ENCODE measurements at regions not wholly inside any gene's neighbourhood (a gene's known extent, or its start where the extent isn't known, plus 50 kb on each side); places are given as distances from the start of the nearest gene placed in this dataset.

GRCh38 chr2:145654156-145654555 lies 1134.2 kb upstream of the ZEB2 start:
- no peak overlapping the region for H3K27ac ChIP-seq (ENCODE audit: low read depth, low read length)
- no peaks in the 10 kb centered on the region for H3K4me1 ChIP-seq (ENCODE audit: control insufficient read depth, insufficient read depth, low read length)
- H3K4me3 ChIP-seq (ENCODE audit: low read length) = no peak overlapping the region
- H3K9ac ChIP-seq (ENCODE audit: low read length) = no peak overlapping the region
- no peaks in the 10 kb centered on the region for H3K36me3 ChIP-seq (ENCODE audit: control insufficient read depth, insufficient read depth, low read length)
- H3K27me3 ChIP-seq (ENCODE audit: control insufficient read depth, insufficient read depth, low read length) = no peaks in the 10 kb centered on the region

- Histone ChIP-seq H3K4me3 (ENCODE audit: low read length) (no peak overlapping the region), H3K36me3 (ENCODE audit: control insufficient read depth, insufficient read depth, low read length) (no peaks in the 10 kb centered on the region), H3K27me3 (ENCODE audit: control insufficient read depth, insufficient read depth, low read length) (no peaks in the 10 kb centered on the region), H3K4me1 (ENCODE audit: control insufficient read depth, insufficient read depth, low read length) (no peaks in the 10 kb centered on the region), H3K27ac (ENCODE audit: low read depth, low read length) (no peak overlapping the region), H3K9ac (ENCODE audit: low read length) (no peak overlapping the region)
Measured at GRCh38 chr2:145653553-145653952, 1133.6 kb upstream of the ZEB2 start.

- no peak overlapping the region for H3K27ac ChIP-seq (ENCODE audit: low read depth, low read length)
Measured at GRCh38 chr2:145652571-145653545, 1132.9 kb upstream of the ZEB2 start.

GRCh38 chr2:145652036-145652435 lies 1132.1 kb upstream of the ZEB2 start:
- H3K4me1 ChIP-seq (ENCODE audit: control insufficient read depth, insufficient read depth, low read length) = no peaks in the 10 kb centered on the region
- H3K36me3 ChIP-seq (ENCODE audit: control insufficient read depth, insufficient read depth, low read length) = no peaks in the 10 kb centered on the region
- H3K27ac ChIP-seq (ENCODE audit: low read depth, low read length) = no peak overlapping the region
- no peaks in the 10 kb centered on the region for H3K27me3 ChIP-seq (ENCODE audit: control insufficient read depth, insufficient read depth, low read length)
- no peak overlapping the region for H3K9ac ChIP-seq (ENCODE audit: low read length)
- no peak overlapping the region for H3K4me3 ChIP-seq (ENCODE audit: low read length)

More at GRCh38 chr2:145652571-145653545, 1132.9 kb upstream of the ZEB2 start:
- H3K36me3 ChIP-seq (ENCODE audit: control insufficient read depth, insufficient read depth, low read length) = no peaks in the 10 kb centered on the region
- no peaks in the 10 kb centered on the region for H3K27me3 ChIP-seq (ENCODE audit: control insufficient read depth, insufficient read depth, low read length)
- no peak overlapping the region for H3K9ac ChIP-seq (ENCODE audit: low read length)
- H3K4me3 ChIP-seq (ENCODE audit: low read length) = no peak overlapping the region
- H3K4me1 ChIP-seq (ENCODE audit: control insufficient read depth, insufficient read depth, low read length) = no peaks in the 10 kb centered on the region

- no peaks in the 10 kb centered on the region for H3K36me3 ChIP-seq (ENCODE audit: control insufficient read depth, insufficient read depth, low read length)
- H3K4me3 ChIP-seq (ENCODE audit: low read length) = no peak overlapping the region
- H3K27me3 ChIP-seq (ENCODE audit: control insufficient read depth, insufficient read depth, low read length) = no peaks in the 10 kb centered on the region
- no peak overlapping the region for H3K27ac ChIP-seq (ENCODE audit: low read depth, low read length)
- no peak overlapping the region for H3K9ac ChIP-seq (ENCODE audit: low read length)
- no peaks in the 10 kb centered on the region for H3K4me1 ChIP-seq (ENCODE audit: control insufficient read depth, insufficient read depth, low read length)
Measured at GRCh38 chr2:145650226-145650625, 1130.3 kb upstream of the ZEB2 start.

GRCh38 chr2:145649061-145649460 lies 1129.1 kb upstream of the ZEB2 start:
- Histone ChIP-seq H3K27ac (ENCODE audit: low read depth, low read length) (no peak overlapping the region), H3K9ac (ENCODE audit: low read length) (no peak overlapping the region), H3K4me1 (ENCODE audit: control insufficient read depth, insufficient read depth, low read length) (no peaks in the 10 kb centered on the region), H3K27me3 (ENCODE audit: control insufficient read depth, insufficient read depth, low read length) (no peaks in the 10 kb centered on the region), H3K4me3 (ENCODE audit: low read length) (no peak overlapping the region), H3K36me3 (ENCODE audit: control insufficient read depth, insufficient read depth, low read length) (no peaks in the 10 kb centered on the region)

- no peaks in the 10 kb centered on the region for H3K27me3 ChIP-seq (ENCODE audit: control insufficient read depth, insufficient read depth, low read length)
- no peaks in the 10 kb centered on the region for H3K4me1 ChIP-seq (ENCODE audit: control insufficient read depth, insufficient read depth, low read length)
- no peak overlapping the region for H3K27ac ChIP-seq (ENCODE audit: low read depth, low read length)
- no peaks in the 10 kb centered on the region for H3K36me3 ChIP-seq (ENCODE audit: control insufficient read depth, insufficient read depth, low read length)
- no peak overlapping the region for H3K9ac ChIP-seq (ENCODE audit: low read length)
- H3K4me3 ChIP-seq (ENCODE audit: low read length) = no peak overlapping the region
Measured at GRCh38 chr2:145644820-145645302, 1124.9 kb upstream of the ZEB2 start.

- Histone ChIP-seq H3K36me3 (ENCODE audit: control insufficient read depth, insufficient read depth, low read length) (no peaks in the 10 kb centered on the region), H3K4me1 (ENCODE audit: control insufficient read depth, insufficient read depth, low read length) (no peaks in the 10 kb centered on the region), H3K27me3 (ENCODE audit: control insufficient read depth, insufficient read depth, low read length) (no peaks in the 10 kb centered on the region), H3K4me3 (ENCODE audit: low read length) (no peak overlapping the region), H3K9ac (ENCODE audit: low read length) (no peak overlapping the region), H3K27ac (ENCODE audit: low read depth, low read length) (no peak overlapping the region)
Measured at GRCh38 chr2:145638675-145639074, 1118.8 kb upstream of the ZEB2 start.

GRCh38 chr2:145635706-145636427 lies 1115.9 kb upstream of the ZEB2 start:
- no peak overlapping the region for H3K9ac ChIP-seq (ENCODE audit: low read length)
- no peak overlapping the region for H3K27ac ChIP-seq (ENCODE audit: low read depth, low read length)
- H3K36me3 ChIP-seq (ENCODE audit: control insufficient read depth, insufficient read depth, low read length) = no peaks in the 10 kb centered on the region
- no peak overlapping the region for H3K4me3 ChIP-seq (ENCODE audit: low read length)
- H3K4me1 ChIP-seq (ENCODE audit: control insufficient read depth, insufficient read depth, low read length) = no peaks in the 10 kb centered on the region
- H3K27me3 ChIP-seq (ENCODE audit: control insufficient read depth, insufficient read depth, low read length) = no peaks in the 10 kb centered on the region

GRCh38 chr2:145631561-145631960 lies 1111.6 kb upstream of the ZEB2 start:
- Histone ChIP-seq H3K9ac (ENCODE audit: low read length) (no peak overlapping the region), H3K27ac (ENCODE audit: low read depth, low read length) (no peak overlapping the region), H3K36me3 (ENCODE audit: control insufficient read depth, insufficient read depth, low read length) (no peaks in the 10 kb centered on the region), H3K27me3 (ENCODE audit: control insufficient read depth, insufficient read depth, low read length) (no peaks in the 10 kb centered on the region), H3K4me1 (ENCODE audit: control insufficient read depth, insufficient read depth, low read length) (no peaks in the 10 kb centered on the region), H3K4me3 (ENCODE audit: low read length) (no peak overlapping the region)

- Histone ChIP-seq H3K36me3 (ENCODE audit: control insufficient read depth, insufficient read depth, low read length) (no peaks in the 10 kb centered on the region), H3K9ac (ENCODE audit: low read length) (no peak overlapping the region), H3K4me3 (ENCODE audit: low read length) (no peak overlapping the region), H3K27ac (ENCODE audit: low read depth, low read length) (no peak overlapping the region), H3K4me1 (ENCODE audit: control insufficient read depth, insufficient read depth, low read length) (no peaks in the 10 kb centered on the region), H3K27me3 (ENCODE audit: control insufficient read depth, insufficient read depth, low read length) (no peaks in the 10 kb centered on the region)
Measured at GRCh38 chr2:145626301-145626700, 1106.4 kb upstream of the ZEB2 start.

GRCh38 chr2:145625111-145625510 lies 1105.2 kb upstream of the ZEB2 start:
- H3K27me3 ChIP-seq (ENCODE audit: control insufficient read depth, insufficient read depth, low read length) = no peaks in the 10 kb centered on the region
- no peak overlapping the region for H3K27ac ChIP-seq (ENCODE audit: low read depth, low read length)
- no peak overlapping the region for H3K4me3 ChIP-seq (ENCODE audit: low read length)
- no peak overlapping the region for H3K9ac ChIP-seq (ENCODE audit: low read length)
- no peaks in the 10 kb centered on the region for H3K36me3 ChIP-seq (ENCODE audit: control insufficient read depth, insufficient read depth, low read length)
- no peaks in the 10 kb centered on the region for H3K4me1 ChIP-seq (ENCODE audit: control insufficient read depth, insufficient read depth, low read length)

Data from rectal smooth muscle tissue (tissue), 1 donor.